Neutrophil (primary cell): ENCODE measurements at regions not wholly inside any gene's neighbourhood (a gene's known extent, or its start where the extent isn't known, plus 50 kb on each side); places are given as distances from the start of the nearest gene placed in this dataset.

Experiments
- H3K27ac ChIP-seq: fragments of 200-600 bp; sonication (generic); 2 replicates; pipeline ENCODE4 v1.5.1; 2016; ENCODE audit warnings: mild to moderate bottlenecking, moderate library complexity
- H3K27me3 ChIP-seq: fragments of 200-600 bp; sonication (generic); 2 replicates; pipeline ENCODE4 v1.6.0; 2016; ENCODE audit warnings: mild to moderate bottlenecking
- H3K36me3 ChIP-seq: fragments of 200-600 bp; sonication (generic); 2 replicates; pipeline ENCODE4 v1.5.1; 2017
- H3K4me1 ChIP-seq, 2 experiments: fragments of 200-600 bp in 1 of 2; sonication (generic) in 1 of 2; 1 replicate in 1 of 2; 2 replicates in 1 of 2; pipeline versions ENCODE4 v1.5.1 to v1.6.1; 2013 to 2016; ENCODE audit warnings: low read depth in 1 of 2, low read length in 1 of 2, mild to moderate bottlenecking in 1 of 2, moderate library complexity in 1 of 2; ENCODE audit not compliant: control insufficient read depth in 1 of 2, insufficient read depth in 1 of 2
- H3K4me3 ChIP-seq, 2 experiments: fragments of 200-600 bp in 1 of 2; sonication (generic) in 1 of 2; 1 replicate in 1 of 2; 2 replicates in 1 of 2; pipeline ENCODE4 v1.5.1; 2013 to 2016; ENCODE audit warnings: low read depth in 1 of 2, low read length in 1 of 2, mild to moderate bottlenecking in 1 of 2, moderate library complexity in 1 of 2
- H3K9me3 ChIP-seq: fragments of 200-600 bp; sonication (generic); 2 replicates; pipeline ENCODE4 v1.5.1; 2016
- TF ChIP-seq, protein P1 (sequence below): fragments of 200-600 bp; sonication (generic); IDR thresholded peaks from 2 replicates; pipeline ENCODE4 v1.5.1; 2016; ENCODE audit warnings: antibody characterized with exemption

DNA sequence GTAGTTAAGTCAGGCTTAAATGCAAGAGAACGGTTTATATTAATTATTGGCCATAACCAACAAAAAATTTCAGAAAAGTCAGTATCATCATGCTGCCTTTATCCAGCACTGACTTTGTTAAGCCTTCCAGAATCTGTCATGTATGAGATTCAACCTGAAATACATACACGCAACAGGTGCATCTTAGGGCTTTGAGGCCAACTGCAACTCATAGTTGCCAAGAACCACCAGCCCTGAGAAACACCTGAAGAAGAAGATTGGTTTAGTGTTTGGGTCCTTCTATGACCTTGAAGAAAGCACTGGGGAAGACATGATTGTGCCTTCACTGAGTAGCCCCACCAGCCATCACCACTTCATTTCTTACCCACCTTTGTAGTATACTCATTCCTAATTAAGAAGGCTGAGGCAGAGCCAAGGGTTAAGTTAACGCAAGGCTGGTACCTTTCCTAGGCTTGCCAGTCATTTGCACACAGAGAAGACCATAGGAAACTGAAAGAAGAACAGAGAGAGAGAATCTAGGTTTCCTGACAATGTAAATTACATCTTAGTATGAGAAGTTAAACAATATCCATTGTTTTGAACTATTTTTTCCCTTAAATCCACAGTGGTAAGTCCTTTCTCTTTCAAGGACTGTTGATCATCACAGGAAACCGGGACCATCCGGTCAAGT lies 200.1 kb upstream of the PRKCQ start:
- H3K27me3 ChIP-seq = peaks cover 13% of the 10 kb centered on the region
- H3K27ac ChIP-seq = no peak overlapping the region
- H3K4me3 ChIP-seq = no peak overlapping the region
- H3K9me3 ChIP-seq = no peaks in the 10 kb centered on the region
- H3K36me3 ChIP-seq = no peaks in the 10 kb centered on the region
- TF ChIP-seq, protein P1, sequence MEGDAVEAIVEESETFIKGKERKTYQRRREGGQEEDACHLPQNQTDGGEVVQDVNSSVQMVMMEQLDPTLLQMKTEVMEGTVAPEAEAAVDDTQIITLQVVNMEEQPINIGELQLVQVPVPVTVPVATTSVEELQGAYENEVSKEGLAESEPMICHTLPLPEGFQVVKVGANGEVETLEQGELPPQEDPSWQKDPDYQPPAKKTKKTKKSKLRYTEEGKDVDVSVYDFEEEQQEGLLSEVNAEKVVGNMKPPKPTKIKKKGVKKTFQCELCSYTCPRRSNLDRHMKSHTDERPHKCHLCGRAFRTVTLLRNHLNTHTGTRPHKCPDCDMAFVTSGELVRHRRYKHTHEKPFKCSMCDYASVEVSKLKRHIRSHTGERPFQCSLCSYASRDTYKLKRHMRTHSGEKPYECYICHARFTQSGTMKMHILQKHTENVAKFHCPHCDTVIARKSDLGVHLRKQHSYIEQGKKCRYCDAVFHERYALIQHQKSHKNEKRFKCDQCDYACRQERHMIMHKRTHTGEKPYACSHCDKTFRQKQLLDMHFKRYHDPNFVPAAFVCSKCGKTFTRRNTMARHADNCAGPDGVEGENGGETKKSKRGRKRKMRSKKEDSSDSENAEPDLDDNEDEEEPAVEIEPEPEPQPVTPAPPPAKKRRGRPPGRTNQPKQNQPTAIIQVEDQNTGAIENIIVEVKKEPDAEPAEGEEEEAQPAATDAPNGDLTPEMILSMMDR = no peak
- H3K4me1 ChIP-seq = no peaks in the 10 kb centered on the region

DNA sequence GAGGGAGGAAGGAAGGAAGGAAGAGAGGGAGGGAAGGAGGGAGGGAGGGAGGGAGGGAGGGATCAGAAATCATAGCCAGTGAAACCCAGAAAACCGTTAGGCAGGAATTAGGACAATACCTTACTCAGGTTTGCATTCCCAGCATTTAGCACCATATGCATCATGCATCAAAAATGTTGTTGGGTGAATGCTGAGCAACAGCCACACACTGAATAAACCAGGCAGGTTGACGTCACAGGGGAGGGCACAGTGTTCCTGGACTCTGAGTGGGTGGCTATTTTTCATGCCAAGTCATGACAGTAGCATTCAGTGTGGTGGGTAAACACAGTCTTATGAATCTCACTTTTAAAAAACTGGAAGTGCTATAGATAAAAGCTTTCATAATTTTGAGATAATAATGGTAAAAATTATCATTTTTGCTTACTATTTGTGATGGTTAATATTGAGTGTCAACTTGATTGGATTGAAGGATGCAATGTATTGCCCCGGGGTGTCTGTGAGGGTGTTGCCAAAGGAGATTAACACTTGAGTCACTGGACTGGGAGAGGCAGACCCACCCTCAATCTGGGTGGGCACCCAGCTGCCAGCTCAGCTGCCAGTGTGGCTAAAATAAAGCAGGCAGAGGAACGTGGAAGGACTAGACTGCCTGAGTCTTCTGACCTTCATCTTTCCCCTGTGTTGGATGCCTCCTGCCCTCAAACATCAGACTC lies 199.1 kb upstream of the PRKCQ start:
- Histone ChIP-seq H3K9me3 (no peaks in the 10 kb centered on the region), H3K27me3 (peaks cover 21% of the 10 kb centered on the region), H3K4me3 (no peak overlapping the region), H3K27ac (no peak overlapping the region), H3K4me1 (no peaks in the 10 kb centered on the region), H3K36me3 (no peaks in the 10 kb centered on the region)
- TF ChIP-seq, protein P1 = no peak

DNA sequence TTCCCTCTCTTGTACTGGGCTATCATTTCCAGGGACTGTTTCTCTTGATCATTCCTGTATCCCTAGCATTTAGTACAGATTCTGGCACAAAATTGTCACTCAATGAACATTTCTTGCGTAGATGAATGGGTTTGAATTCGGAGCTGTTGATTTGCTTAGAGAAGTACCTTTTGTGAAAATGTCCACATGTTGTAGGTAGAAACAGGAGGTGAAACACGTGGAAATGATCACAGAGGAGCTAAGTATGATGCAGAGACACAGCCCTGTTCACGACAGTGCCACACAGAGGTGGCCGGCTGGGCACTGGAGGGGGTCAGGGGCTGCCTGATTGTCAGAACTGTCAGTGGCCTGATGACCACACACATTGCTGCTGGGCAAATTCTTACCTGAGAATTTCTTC lies 196.1 kb upstream of the PRKCQ start:
- TF ChIP-seq, protein P1 = no peak
- H3K36me3 ChIP-seq = no peaks in the 10 kb centered on the region
- H3K4me1 ChIP-seq = no peaks in the 10 kb centered on the region
- H3K27ac ChIP-seq = no peak overlapping the region
- no peaks in the 10 kb centered on the region for H3K9me3 ChIP-seq
- H3K27me3 ChIP-seq = peaks cover 21% of the 10 kb centered on the region
- H3K4me3 ChIP-seq = no peak overlapping the region

DNA sequence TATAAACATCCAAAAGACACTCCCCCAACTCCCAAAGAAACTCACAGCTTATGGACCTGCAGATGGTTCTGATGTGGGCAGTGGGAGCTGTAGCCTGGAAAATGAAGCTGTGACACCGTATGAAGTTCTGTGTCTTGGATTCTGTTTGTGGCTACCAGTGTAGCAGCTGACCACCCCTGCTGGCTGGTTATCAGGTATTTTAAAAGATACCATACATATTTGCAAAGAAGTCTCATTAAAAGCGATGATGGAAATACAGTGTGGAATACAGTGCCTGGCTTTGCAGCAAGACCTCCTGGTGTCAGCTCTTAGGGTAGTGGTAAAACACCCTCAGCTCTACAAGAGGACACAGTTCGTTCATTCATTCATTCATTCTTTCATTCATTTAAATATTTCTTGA lies 194.3 kb upstream of the PRKCQ start:
- TF ChIP-seq, protein P1 = no peak
- H3K4me1 ChIP-seq = no peaks in the 10 kb centered on the region
- H3K36me3 ChIP-seq = no peaks in the 10 kb centered on the region
- peaks cover 21% of the 10 kb centered on the region for H3K27me3 ChIP-seq
- H3K4me3 ChIP-seq = no peak overlapping the region
- no peaks in the 10 kb centered on the region for H3K9me3 ChIP-seq
- H3K27ac ChIP-seq = no peak overlapping the region

DNA sequence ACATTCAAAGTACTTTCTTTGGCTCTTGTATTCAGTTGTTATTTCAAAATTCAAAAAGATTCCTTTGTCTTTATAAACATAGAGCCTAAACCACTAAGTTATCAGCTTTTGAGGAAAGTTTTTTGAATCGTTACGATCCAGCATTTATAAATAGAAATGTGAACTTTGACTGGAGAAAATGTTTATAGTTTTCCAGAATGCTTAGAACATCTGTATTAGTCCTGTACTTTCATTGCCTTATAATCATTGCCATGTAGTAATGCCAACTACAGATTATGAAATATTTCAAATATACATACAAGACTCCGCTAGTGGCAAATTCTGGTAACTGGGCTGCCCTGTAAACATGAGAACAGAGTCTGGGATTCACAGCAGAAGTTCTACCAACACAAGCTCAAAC lies 191.3 kb upstream of the PRKCQ start:
- H3K27ac ChIP-seq = no peak overlapping the region
- TF ChIP-seq, protein P1 = no peak
- H3K9me3 ChIP-seq = no peaks in the 10 kb centered on the region

More for the DNA sequence above, 191.3 kb upstream of the PRKCQ start:
- H3K4me3 ChIP-seq = no peak overlapping the region
- peaks cover 20% of the 10 kb centered on the region for H3K27me3 ChIP-seq
- H3K36me3 ChIP-seq = no peaks in the 10 kb centered on the region
- H3K4me1 ChIP-seq = no peaks in the 10 kb centered on the region
